GM12878 (cell line): ENCODE measurements at regions not wholly inside any gene's neighbourhood (a gene's known extent, or its start where the extent isn't known, plus 50 kb on each side); places are given as distances from the start of the nearest gene placed in this dataset.

Source experiments
- ATAC-seq: fragments of 200-7000 bp; cut with Tn5 transposase; 3 replicates; pipeline ENCODE4 v1.9.1; 2020; ENCODE audit warnings: mild to moderate bottlenecking, moderate library complexity
- BruUV-seq: library from RNA; stranded (reverse); fragments of 400-500 nt; replicated peaks from 2 replicates; lab custom pipeline; 2021; lab: Mats Ljungman, UMichigan
- CTCF ChIA-PET: fragments of 300-600 bp; sonication (Branson Sonifier 250); formaldehyde crosslinking; extraction: SDS; loops from one replicate; lab custom pipeline; 2021; ENCODE audit warnings: inconsistent platforms; lab: Yijun Ruan, JAX
- POLR2A ChIA-PET: fragments of 350-600 bp; formaldehyde crosslinking; extraction: SDS; loops from one replicate; lab custom pipeline; 2021; ENCODE audit warnings: inconsistent platforms; lab: Charles Lee
- RAD21 ChIA-PET: fragments of 300-600 bp; sonication (Branson Sonifier 250); formaldehyde crosslinking; loops from one replicate; lab custom pipeline; 2023; ENCODE audit warnings: antibody characterized with exemption; ENCODE audit not compliant: unreplicated experiment; lab: Charles Lee
- SMC1A ChIA-PET: fragments of 300-600 bp; sonication (Branson Sonifier 250); formaldehyde crosslinking; loops from one replicate; lab custom pipeline; 2023; ENCODE audit not compliant: unreplicated experiment, uncharacterized antibody; lab: Charles Lee
- DNase-seq: peaks from one replicate; pipeline ENCODE4 v3.0.0-alpha.2; 2011; ENCODE audit warnings: low read depth, low spot score
- FAIRE-seq: peaks from 3 replicates; lab custom pipeline; 2011; peaks lifted over from hg19 to GRCh38; lab: Jason Lieb, UNC
- H2AFZ ChIP-seq: 2 replicates; pipeline ENCODE4 v1.6.0; 2011; ENCODE audit warnings: low read depth, low read length, control low read depth; ENCODE audit not compliant: control insufficient read depth
- H3K27ac ChIP-seq: 2 replicates; pipeline ENCODE4 v1.5.1; 2011; ENCODE audit warnings: control low read depth; ENCODE audit not compliant: control insufficient read depth, insufficient read depth
- H3K27me3 ChIP-seq, 2 experiments: replicated peaks in 1 of 2; 2 replicates each; pipeline versions ENCODE4 v1.6.0 to v1.6.1; 2011; ENCODE audit warnings: low read length in 1 of 2; ENCODE audit not compliant: control insufficient read depth in 2 of 2, insufficient read depth in 2 of 2
- H3K36me3 ChIP-seq, 2 experiments: 2 replicates each; pipeline ENCODE4 v1.5.1; 2011; ENCODE audit warnings: low read length in 1 of 2; ENCODE audit not compliant: control insufficient read depth in 2 of 2, insufficient read depth in 2 of 2
- H3K4me1 ChIP-seq: 2 replicates; pipeline ENCODE4 v1.6.1; 2011; ENCODE audit warnings: mild to moderate bottlenecking, low read length, moderate library complexity, mixed read lengths; ENCODE audit not compliant: control insufficient read depth, insufficient read depth
- H3K4me2 ChIP-seq: 2 replicates; pipeline ENCODE4 v1.6.0; 2011; ENCODE audit warnings: control low read depth; ENCODE audit not compliant: control insufficient read depth, insufficient read depth
- H3K4me3 ChIP-seq: fragments of 200-600 bp; sonication (generic); 2 replicates; pipeline ENCODE4 v1.5.1; 2016
- H3K79me2 ChIP-seq: 2 replicates; pipeline ENCODE4 v1.6.0; 2011; ENCODE audit warnings: low read length; ENCODE audit not compliant: control insufficient read depth, insufficient read depth
- H3K9ac ChIP-seq: 2 replicates; pipeline ENCODE4 v1.8.0; 2011; ENCODE audit warnings: low read length, control low read depth, mixed read lengths; ENCODE audit not compliant: control insufficient read depth, insufficient read depth
- H3K9me3 ChIP-seq: replicated peaks from 3 replicates; pipeline ENCODE4 v1.5.1; 2011; ENCODE audit warnings: mild to moderate bottlenecking, low read length; ENCODE audit not compliant: control insufficient read depth, insufficient read depth
- H4K20me1 ChIP-seq: 2 replicates; pipeline ENCODE4 v1.6.0; 2011; ENCODE audit not compliant: control insufficient read depth, insufficient read depth
- BCL11A ChIP-seq: IDR thresholded peaks from 2 replicates; pipeline ENCODE4 v1.6.1; 2011; ENCODE audit warnings: low read depth, low read length
- BHLHE40 ChIP-seq, 2 experiments: fragments of 450-650 bp in 1 of 2; IDR thresholded peaks; 2 replicates each; pipeline ENCODE4 v1.6.1; 2011 to 2017; ENCODE audit warnings: low read depth in 2 of 2, borderline replicate concordance in 1 of 2, improper control_type of control experiment in 1 of 2, low read length in 1 of 2, mild to moderate bottlenecking in 1 of 2
- CBX3 ChIP-seq: fragments of 200-600 bp; sonication (generic); IDR thresholded peaks from 2 replicates; pipeline ENCODE4 v1.6.1; 2016; ENCODE audit warnings: low read depth, borderline replicate concordance
- CBX5 ChIP-seq: sonication (generic); IDR thresholded peaks from 2 replicates; pipeline ENCODE4 v1.6.1; 2016; ENCODE audit warnings: low read depth, moderate library complexity, mild to moderate bottlenecking, inconsistent platforms
- CEBPB ChIP-seq, 2 experiments: fragments of 150-350 bp in 1 of 2; IDR thresholded peaks; 2 replicates each; pipeline ENCODE4 v1.6.1; 2012 to 2014; ENCODE audit warnings: low read depth in 2 of 2, low read length in 2 of 2, borderline replicate concordance in 1 of 2, inconsistent platforms in 1 of 2
- CEBPZ ChIP-seq: fragments of 150-350 bp; IDR thresholded peaks from 2 replicates; pipeline ENCODE4 v1.6.1; 2016; ENCODE audit warnings: low read depth, low read length
- CHD4 ChIP-seq: fragments of 200-600 bp; sonication (generic); IDR thresholded peaks from 2 replicates; pipeline ENCODE4 v1.6.1; 2016; ENCODE audit warnings: mild to moderate bottlenecking
- DPF2 ChIP-seq: fragments of 450-650 bp; IDR thresholded peaks from 2 replicates; pipeline ENCODE4 v1.6.1; 2017; ENCODE audit warnings: mild to moderate bottlenecking
- FOXK2 ChIP-seq: fragments of 450-650 bp; IDR thresholded peaks from 2 replicates; pipeline ENCODE4 v1.6.1; 2017; ENCODE audit warnings: mild to moderate bottlenecking, moderate library complexity
- FOXM1 ChIP-seq: IDR thresholded peaks from 2 replicates; pipeline ENCODE4 v1.6.1; 2012; ENCODE audit warnings: low read depth, mild to moderate bottlenecking, inconsistent platforms, low read length, moderate library complexity
- HSF1 ChIP-seq: fragments of 150-350 bp; IDR thresholded peaks from 2 replicates; pipeline ENCODE4 v1.6.1; 2014; ENCODE audit warnings: mild to moderate bottlenecking, low read depth, low read length
- MXI1 ChIP-seq: fragments of 150-350 bp; IDR thresholded peaks from 2 replicates; pipeline ENCODE4 v1.6.1; 2011; ENCODE audit warnings: low read depth, mild to moderate bottlenecking, inconsistent platforms, low read length, improper control_type of control experiment
- SKIL ChIP-seq: fragments of 450-650 bp; IDR thresholded peaks from 2 replicates; pipeline ENCODE4 v1.6.1; 2017; ENCODE audit warnings: mild to moderate bottlenecking, low read depth, inconsistent platforms; ENCODE audit not compliant: poor library complexity, severe bottlenecking
- SMC3 ChIP-seq: IDR thresholded peaks from 2 replicates; pipeline ENCODE4 v1.6.1; 2011; ENCODE audit warnings: low read length, improper control_type of control experiment, borderline replicate concordance
- SP1 ChIP-seq: IDR thresholded peaks from one replicate; pipeline ENCODE4 v1.6.1; 2011; ENCODE audit warnings: low read depth, low read length
- STAT1 ChIP-seq: fragments of 450-650 bp; conservative IDR thresholded peaks from 2 replicates; pipeline ENCODE4 v1.6.1; 2014; ENCODE audit warnings: antibody characterized with exemption, mild to moderate bottlenecking
- TARDBP ChIP-seq: IDR thresholded peaks from 2 replicates; pipeline ENCODE4 v1.6.1; 2016; ENCODE audit warnings: borderline replicate concordance
- WRNIP1 ChIP-seq: IDR thresholded peaks from 2 replicates; pipeline ENCODE4 v1.6.1; 2011; ENCODE audit warnings: low read depth, low read length, improper control_type of control experiment, borderline replicate concordance
- ZNF207 ChIP-seq: fragments of 450-650 bp; IDR thresholded peaks from 2 replicates; pipeline ENCODE4 v1.6.1; 2014; ENCODE audit warnings: antibody characterized with exemption, mild to moderate bottlenecking, borderline replicate concordance
- ZNF274 ChIP-seq: IDR thresholded peaks from one replicate; pipeline ENCODE4 v1.8.0; 2011; ENCODE audit not compliant: insufficient read length, insufficient read depth
- WGBS: methylation state at CpG from one replicate; pipeline ENCODE4 v1.1.6; 2016; ENCODE audit warnings: low lambda C conversion rate; ENCODE audit not compliant: insufficient replicate concordance, insufficient coverage; ENCODE audit errors: missing lambda C conversion rate; 5-methylcytosine and 5-hydroxymethylcytosine counted together
- in situ Hi-C: fragments of 300-500 bp; cut with MboI; formaldehyde crosslinking; loops from 9 replicates; pipeline ENCODE4 v1.14.3; 2018; ENCODE audit warnings: mixed read lengths
- intact Hi-C: fragments of 100-400 bp; cut with micrococcal nuclease; formaldehyde crosslinking; loops from one replicate; pipeline ENCODE4 v1.14.2; 2022; ENCODE audit not compliant: unreplicated experiment

- TF ChIP-seq CBX3 (no peak), FOXM1 (no peak), BHLHE40 (IDR thresholded peaks at IDR 0.05; ENCODE audit: borderline replicate concordance in 1 of 2, low read depth in 2 of 2, low read length in 1 of 2) (no peak), MXI1 (no peak), CHD4 (no peak)
- TF ChIP-seq, all 136 proteins: peak for 0
Measured at GRCh38 chr3:126289096-126289495, 68.1 kb downstream of the KLF15 start (continued).

- CTCF ChIA-PET: no interaction called here
- H3K4me2 ChIP-seq: no peak overlapping the region
- H3K4me3 ChIP-seq: no peak overlapping the region
- H3K27me3 ChIP-seq: peaks cover 3 to 13% of the 10 kb centered on the region in 2 experiments
- in situ Hi-C loops: loop anchor here (25.0 kb wide), 1 partner anchor 99 kb away; the partner anchor contains the start of gene CFAP100
- H3K79me2 ChIP-seq: no peaks in the 10 kb centered on the region
- FAIRE-seq: no peak
- no peak for ATAC-seq
- H2AFZ ChIP-seq: no peak overlapping the region
- no TSS peak for BruUV-seq
- RAD21 ChIA-PET: no interaction called here
- intact Hi-C loops: no loop called here
- no peaks in the 10 kb centered on the region for H4K20me1 ChIP-seq
- no peaks in the 10 kb centered on the region for H3K36me3 ChIP-seq
- no peak for DNase-seq
- no peaks in the 10 kb centered on the region for H3K4me1 ChIP-seq
- POLR2A ChIA-PET: no interaction called here
- H3K9ac ChIP-seq: no peak overlapping the region
- no peak overlapping the region for H3K27ac ChIP-seq
- SMC1A ChIA-PET: no interaction called here
- WGBS: 40% methylated on average over 20 of the region's 20 CpGs
- H3K9me3 ChIP-seq: no peaks in the 10 kb centered on the region
- TF ChIP-seq HSF1: no peak
- TF ChIP-seq BCL11A: no peak
- no peak for TF ChIP-seq SMC3
- TF ChIP-seq TARDBP: no peak
- no peak for TF ChIP-seq CBX5
- no peak for TF ChIP-seq ZNF207
- no peak for TF ChIP-seq STAT1
- no peak for TF ChIP-seq SKIL
- TF ChIP-seq DPF2: no peak
- no peak for TF ChIP-seq FOXK2
- no peak for TF ChIP-seq CEBPB (IDR thresholded peaks at IDR 0.05; ENCODE audit: borderline replicate concordance in 1 of 2, low read depth in 2 of 2, low read length in 2 of 2)
- TF ChIP-seq ZNF274: no peak
- no peak for TF ChIP-seq WRNIP1
- no peak for TF ChIP-seq CEBPZ
- TF ChIP-seq SP1: no peak
Measured at GRCh38 chr3:126288314-126288713, 68.9 kb downstream of the KLF15 start.
